RWPE1 (cell line): ENCODE measurements at regions not wholly inside any gene's neighbourhood (a gene's known extent, or its start where the extent isn't known, plus 50 kb on each side); places are given as distances from the start of the nearest gene placed in this dataset.
A peak's percentile ranks its signal among the peaks of the same experiment; 100 is the strongest.

Experiments
- CTCF ChIA-PET: fragments of 350-600 bp; sonication (Branson Sonifier 250); formaldehyde crosslinking; extraction: SDS; loops from one replicate; lab custom pipeline; 2021; lab: Yijun Ruan, JAX
- POLR2A ChIA-PET: fragments of 400-600 bp; formaldehyde crosslinking; extraction: SDS; loops from one replicate; lab custom pipeline; 2020; ENCODE audit warnings: antibody characterized with exemption; ENCODE audit not compliant: low non-redundant PET; lab: Yijun Ruan, JAX
- DNase-seq: peaks from one replicate; pipeline ENCODE4 v3.0.0; 2012; ENCODE audit warnings: low spot score
- H3K27ac ChIP-seq: fragments of 450-650 bp; 2 replicates; pipeline ENCODE4 v1.5.1; 2017
- TF ChIP-seq, protein P1 (sequence below): fragments of 450-650 bp; conservative IDR thresholded peaks from 2 replicates; pipeline ENCODE4 v1.5.1; 2017; ENCODE audit warnings: low read depth, mild to moderate bottlenecking

DNA sequence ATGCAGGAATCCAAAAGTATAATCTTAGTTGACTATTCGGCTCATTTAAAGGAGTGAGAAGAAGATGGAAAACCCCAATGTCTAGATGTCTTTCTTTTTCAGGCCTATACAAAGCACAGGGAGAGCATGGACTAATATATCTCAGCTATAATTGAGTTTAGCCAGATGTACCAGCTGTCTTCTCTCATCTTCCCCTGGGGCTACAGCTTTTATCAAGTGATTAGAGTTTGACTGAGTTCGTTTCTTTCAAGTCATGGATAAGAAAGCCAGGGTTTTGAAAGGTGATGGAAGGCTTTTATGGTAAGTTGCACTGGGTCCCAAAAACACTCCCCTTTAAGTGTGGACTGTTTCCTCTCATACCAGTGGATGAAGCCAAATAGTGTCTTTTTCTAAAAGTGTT is 1172.8 kb upstream of the TENM4 start:
- H3K27ac ChIP-seq: no peak overlapping the region
- DNase-seq: no peak
- ChIA-PET CTCF (interaction anchor here (0.6 kb wide), 2 partner anchors 112 to 776 kb away, joined by 3 to 5 read pairs; no protein-coding TSS in a partner anchor), POLR2A (no interaction called here)
- TF ChIP-seq, protein P1, sequence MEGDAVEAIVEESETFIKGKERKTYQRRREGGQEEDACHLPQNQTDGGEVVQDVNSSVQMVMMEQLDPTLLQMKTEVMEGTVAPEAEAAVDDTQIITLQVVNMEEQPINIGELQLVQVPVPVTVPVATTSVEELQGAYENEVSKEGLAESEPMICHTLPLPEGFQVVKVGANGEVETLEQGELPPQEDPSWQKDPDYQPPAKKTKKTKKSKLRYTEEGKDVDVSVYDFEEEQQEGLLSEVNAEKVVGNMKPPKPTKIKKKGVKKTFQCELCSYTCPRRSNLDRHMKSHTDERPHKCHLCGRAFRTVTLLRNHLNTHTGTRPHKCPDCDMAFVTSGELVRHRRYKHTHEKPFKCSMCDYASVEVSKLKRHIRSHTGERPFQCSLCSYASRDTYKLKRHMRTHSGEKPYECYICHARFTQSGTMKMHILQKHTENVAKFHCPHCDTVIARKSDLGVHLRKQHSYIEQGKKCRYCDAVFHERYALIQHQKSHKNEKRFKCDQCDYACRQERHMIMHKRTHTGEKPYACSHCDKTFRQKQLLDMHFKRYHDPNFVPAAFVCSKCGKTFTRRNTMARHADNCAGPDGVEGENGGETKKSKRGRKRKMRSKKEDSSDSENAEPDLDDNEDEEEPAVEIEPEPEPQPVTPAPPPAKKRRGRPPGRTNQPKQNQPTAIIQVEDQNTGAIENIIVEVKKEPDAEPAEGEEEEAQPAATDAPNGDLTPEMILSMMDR: no peak

GRCh38 chr11:80610516-80610915 is 1169.7 kb upstream of the TENM4 start:
- POLR2A ChIA-PET: no interaction called here
- CTCF ChIA-PET: no interaction called here
- TF ChIP-seq, protein P1: no peak
- no peak overlapping the region for H3K27ac ChIP-seq
- no peak for DNase-seq

DNA sequence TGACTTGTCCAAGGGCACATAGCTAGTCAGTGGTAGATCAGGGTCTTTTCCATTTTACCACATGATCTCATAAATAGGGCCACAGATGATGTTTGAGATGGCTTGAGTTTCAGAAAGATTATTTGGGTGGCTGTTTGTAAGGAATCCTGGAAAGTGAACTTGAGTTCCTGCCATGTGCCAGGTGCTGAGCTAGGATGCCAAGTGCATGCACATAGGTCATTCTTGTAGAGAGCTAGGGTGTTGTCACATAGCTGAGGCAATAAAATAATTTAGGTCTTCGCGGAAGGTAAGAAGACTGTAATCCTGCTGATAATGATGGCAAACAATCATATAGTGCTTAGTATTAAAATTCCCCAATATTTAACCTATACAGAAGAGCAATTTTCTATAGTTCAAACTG is 1162.6 kb upstream of the TENM4 start:
- TF ChIP-seq, protein P1: no peak
- ChIA-PET CTCF (no interaction called here), POLR2A (no interaction called here)
- H3K27ac ChIP-seq: no peak overlapping the region
- DNase-seq: no peak

GRCh38 chr11:80598905-80599304 is 1158.1 kb upstream of the TENM4 start:
- ChIA-PET CTCF (no interaction called here), POLR2A (no interaction called here)
- no peak overlapping the region for H3K27ac ChIP-seq
- no peak for DNase-seq
- TF ChIP-seq, protein P1: no peak

GRCh38 chr11:80596291-80596810 is 1155.5 kb upstream of the TENM4 start:
- TF ChIP-seq, protein P1: no peak
- ChIA-PET POLR2A (no interaction called here), CTCF (no interaction called here)
- no peak overlapping the region for H3K27ac ChIP-seq
- DNase-seq: no peak

DNA sequence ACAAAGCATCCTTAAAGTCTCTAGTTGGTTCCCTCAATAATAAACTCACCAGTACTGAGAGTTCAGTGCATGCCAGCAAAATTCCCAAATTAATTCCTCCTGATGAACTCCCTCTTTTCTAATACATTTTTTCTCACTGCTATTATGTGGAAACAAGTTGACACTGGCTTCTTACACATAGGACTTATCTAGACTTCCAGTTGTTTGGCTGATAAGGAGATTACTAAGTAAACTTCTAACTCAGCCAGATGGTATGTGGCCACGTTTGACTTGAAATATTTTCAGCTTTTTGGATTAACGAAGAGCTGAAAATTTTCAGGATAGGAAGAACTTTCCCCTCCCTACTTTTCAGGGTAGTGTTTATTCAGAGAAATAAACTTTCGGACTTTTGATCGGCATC is 1154.2 kb upstream of the TENM4 start:
- no peak overlapping the region for H3K27ac ChIP-seq

More for the DNA sequence above, 1154.2 kb upstream of the TENM4 start:
- TF ChIP-seq, protein P1: no peak
- CTCF ChIA-PET: no interaction called here
- peak; percentile 31 for DNase-seq
- POLR2A ChIA-PET: no interaction called here
